GM18511 (cell line): ENCODE measurements at regions not wholly inside any gene's neighbourhood (a gene's known extent, or its start where the extent isn't known, plus 50 kb on each side); places are given as distances from the start of the nearest gene placed in this dataset.
"Not testable (repeated sequence)": the region's sequence is repeated elsewhere in the genome, so short reads cannot be mapped to it uniquely, and the experiment has no call there.

Experiments used
- ATAC-seq: cut with Tn5 transposase; IDR thresholded peaks from one replicate; pipeline ENCODE4 v1.9.1; 2021; ENCODE audit warnings: mild to moderate bottlenecking, moderate library complexity; ENCODE audit not compliant: unreplicated experiment

- ATAC-seq: no peak
These were observed 187.4 kb downstream of the TENT5A start for GRCh38 chr6:81565071-81565470.

GRCh38 chr6:81564470-81565068 is 187.9 kb downstream of the TENT5A start:
- no peak for ATAC-seq

GRCh38 chr6:81562169-81562568 is 190.3 kb downstream of the TENT5A start:
- no peak for ATAC-seq

GRCh38 chr6:81561731-81562130 is 190.8 kb downstream of the TENT5A start:
- ATAC-seq: no peak

GRCh38 chr6:81561071-81561564 is 191.4 kb downstream of the TENT5A start:
- no peak for ATAC-seq

- no peak for ATAC-seq
These were observed 194.7 kb downstream of the TENT5A start for GRCh38 chr6:81557811-81558210.

GRCh38 chr6:81556551-81556950 is 195.9 kb downstream of the TENT5A start:
- ATAC-seq: no peak

GRCh38 chr6:81553216-81553615 is 199.3 kb downstream of the TENT5A start:
- ATAC-seq: no peak

- no peak for ATAC-seq
These were observed 199.8 kb downstream of the TENT5A start for GRCh38 chr6:81552644-81553043.

GRCh38 chr6:81547149-81547548 is 205.3 kb downstream of the TENT5A start:
- ATAC-seq: no peak

- ATAC-seq: no peak
These were observed 217.5 kb downstream of the TENT5A start for GRCh38 chr6:81534934-81535465.

- ATAC-seq: no peak
These were observed 220.5 kb downstream of the TENT5A start for GRCh38 chr6:81531869-81532561.

GRCh38 chr6:81517455-81517854 is 235.0 kb downstream of the TENT5A start:
- no peak for ATAC-seq

- no peak for ATAC-seq
These were observed 236.7 kb downstream of the TENT5A start for GRCh38 chr6:81515562-81516453.

GRCh38 chr6:81514195-81514594 is 238.3 kb downstream of the TENT5A start:
- ATAC-seq: not testable (repeated sequence)

GRCh38 chr6:81511423-81511822 is 241.1 kb downstream of the TENT5A start:
- no peak for ATAC-seq

- ATAC-seq: no peak
These were observed 256.5 kb downstream of the TENT5A start for GRCh38 chr6:81495999-81496398.

- ATAC-seq: no peak
These were observed 260.9 kb downstream of the TENT5A start for GRCh38 chr6:81491454-81492101.

GRCh38 chr6:81487489-81487888 is 265.0 kb downstream of the TENT5A start:
- no peak for ATAC-seq

GRCh38 chr6:81486234-81486633 is 266.2 kb downstream of the TENT5A start:
- no peak for ATAC-seq

- no peak for ATAC-seq
These were observed 267.1 kb downstream of the TENT5A start for GRCh38 chr6:81485395-81485794.
